ENCODE measurements at regions not wholly inside any gene's neighbourhood (a gene's known extent, or its start where the extent isn't known, plus 50 kb on each side); places are given as distances from the start of the nearest gene placed in this dataset.

- intact Hi-C loops (cut with DNase I) = no loop called here
- no peak overlapping the region for H3K4me3 ChIP-seq
- no peak for DNase-seq
- WGBS, 2 donors = 43 to 63% methylated on average over 7 of the region's 7 CpGs
- H3K27ac ChIP-seq = no peak overlapping the region
- peaks cover 0 to 4% (median 0%) of the 10 kb centered on the region in 4 donors for H3K27me3 ChIP-seq
- no peaks in the 10 kb centered on the region for H3K4me1 ChIP-seq
- TF ChIP-seq, protein P1, sequence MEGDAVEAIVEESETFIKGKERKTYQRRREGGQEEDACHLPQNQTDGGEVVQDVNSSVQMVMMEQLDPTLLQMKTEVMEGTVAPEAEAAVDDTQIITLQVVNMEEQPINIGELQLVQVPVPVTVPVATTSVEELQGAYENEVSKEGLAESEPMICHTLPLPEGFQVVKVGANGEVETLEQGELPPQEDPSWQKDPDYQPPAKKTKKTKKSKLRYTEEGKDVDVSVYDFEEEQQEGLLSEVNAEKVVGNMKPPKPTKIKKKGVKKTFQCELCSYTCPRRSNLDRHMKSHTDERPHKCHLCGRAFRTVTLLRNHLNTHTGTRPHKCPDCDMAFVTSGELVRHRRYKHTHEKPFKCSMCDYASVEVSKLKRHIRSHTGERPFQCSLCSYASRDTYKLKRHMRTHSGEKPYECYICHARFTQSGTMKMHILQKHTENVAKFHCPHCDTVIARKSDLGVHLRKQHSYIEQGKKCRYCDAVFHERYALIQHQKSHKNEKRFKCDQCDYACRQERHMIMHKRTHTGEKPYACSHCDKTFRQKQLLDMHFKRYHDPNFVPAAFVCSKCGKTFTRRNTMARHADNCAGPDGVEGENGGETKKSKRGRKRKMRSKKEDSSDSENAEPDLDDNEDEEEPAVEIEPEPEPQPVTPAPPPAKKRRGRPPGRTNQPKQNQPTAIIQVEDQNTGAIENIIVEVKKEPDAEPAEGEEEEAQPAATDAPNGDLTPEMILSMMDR (IDR thresholded peaks at IDR 0.05) = no peak
- no peak for TF ChIP-seq POLR2A (IDR thresholded peaks at IDR 0.05)
- H3K9me3 ChIP-seq = no peaks in the 10 kb centered on the region
- H3K36me3 ChIP-seq = no peaks in the 10 kb centered on the region
Observed at GRCh38 chr15:29622637-29623036, 199.6 kb downstream of the TJP1 start.

GRCh38 chr15:29621616-29622015, 200.7 kb downstream of the TJP1 start:
- H3K9me3 ChIP-seq = no peaks in the 10 kb centered on the region
- intact Hi-C loops (cut with DNase I) = no loop called here
- H3K4me3 ChIP-seq = no peak overlapping the region
- H3K27ac ChIP-seq = no peak overlapping the region
- TF ChIP-seq, protein P1 (IDR thresholded peaks at IDR 0.05) = no peak
- no peak for TF ChIP-seq POLR2A (IDR thresholded peaks at IDR 0.05)
- H3K4me1 ChIP-seq = no peaks in the 10 kb centered on the region
- H3K27me3 ChIP-seq = peaks cover 0 to 4% (median 0%) of the 10 kb centered on the region in 4 donors
- 84 to 88% methylated on average over 5 of the region's 5 CpGs for WGBS, 2 donors
- no peak for DNase-seq
- H3K36me3 ChIP-seq = no peaks in the 10 kb centered on the region

DNA sequence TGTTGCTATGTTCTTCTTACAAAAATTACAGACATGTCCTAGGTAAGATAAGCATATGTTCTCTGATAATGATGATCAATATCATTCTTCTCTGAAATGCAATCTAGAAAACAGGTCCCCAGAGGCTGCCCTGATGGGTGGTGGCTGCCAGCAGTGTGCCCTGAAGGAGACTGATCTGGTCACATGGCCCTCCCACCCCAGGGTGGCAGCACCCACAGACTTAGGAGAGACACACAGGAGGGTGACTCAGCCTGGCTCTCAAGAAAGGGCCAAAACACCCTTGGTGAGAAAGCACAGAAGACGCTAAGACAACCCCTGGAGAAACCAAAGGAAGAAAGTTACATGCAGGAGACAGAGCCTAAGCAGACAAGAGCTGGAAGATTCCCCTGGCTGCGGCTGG, 203.7 kb downstream of the TJP1 start:
- DNase-seq = no peak
- no peaks in the 10 kb centered on the region for H3K9me3 ChIP-seq
- no peak for TF ChIP-seq POLR2A (IDR thresholded peaks at IDR 0.05)
- TF ChIP-seq, protein P1 (IDR thresholded peaks at IDR 0.05) = no peak
- H3K4me1 ChIP-seq = no peaks in the 10 kb centered on the region
- H3K36me3 ChIP-seq = no peaks in the 10 kb centered on the region
- H3K27me3 ChIP-seq = peaks cover 0 to 17% (median 0%) of the 10 kb centered on the region in 4 donors
- intact Hi-C loops (cut with DNase I) = no loop called here
- WGBS, 2 donors = 87 to 93% methylated on average over 2 of the region's 2 CpGs
- no peak overlapping the region for H3K4me3 ChIP-seq
- H3K27ac ChIP-seq = no peak overlapping the region

- no peak overlapping the region for H3K27ac ChIP-seq
- no peaks in the 10 kb centered on the region for H3K36me3 ChIP-seq
- intact Hi-C loops (cut with DNase I) = no loop called here
- peaks cover 0 to 17% (median 0%) of the 10 kb centered on the region in 4 donors for H3K27me3 ChIP-seq
- no peak for DNase-seq
- no peak for TF ChIP-seq POLR2A (IDR thresholded peaks at IDR 0.05)
- TF ChIP-seq, protein P1 (IDR thresholded peaks at IDR 0.05) = no peak
- no peak overlapping the region for H3K4me3 ChIP-seq
- no peaks in the 10 kb centered on the region for H3K9me3 ChIP-seq
- H3K4me1 ChIP-seq = no peaks in the 10 kb centered on the region
Observed at GRCh38 chr15:29616512-29616911, 205.8 kb downstream of the TJP1 start.

GRCh38 chr15:29615791-29616190, 206.5 kb downstream of the TJP1 start:
- intact Hi-C loops (cut with DNase I) = no loop called here
- no peaks in the 10 kb centered on the region for H3K36me3 ChIP-seq
- no peaks in the 10 kb centered on the region for H3K4me1 ChIP-seq
- WGBS, 2 donors = 47 to 73% methylated on average over 3 to 4 of the region's 4 CpGs
- no peak overlapping the region for H3K4me3 ChIP-seq
- TF ChIP-seq, protein P1 (IDR thresholded peaks at IDR 0.05) = no peak
- TF ChIP-seq POLR2A (IDR thresholded peaks at IDR 0.05) = no peak
- no peak overlapping the region for H3K27ac ChIP-seq
- peaks cover 0 to 17% (median 0%) of the 10 kb centered on the region in 4 donors for H3K27me3 ChIP-seq
- DNase-seq = no peak
- no peaks in the 10 kb centered on the region for H3K9me3 ChIP-seq
